Coronary artery (tissue), 2 donors: ENCODE measurements at regions not wholly inside any gene's neighbourhood (a gene's known extent, or its start where the extent isn't known, plus 50 kb on each side); places are given as distances from the start of the nearest gene placed in this dataset.

ENCODE experiments used
- DNase-seq: peaks from one replicate; pipeline ENCODE4 v3.0.0-alpha.2; 2017; ENCODE audit warnings: low spot score
- H3K27ac ChIP-seq, 2 donors: fragments of 200-600 bp; sonication (generic); one replicate each; pipeline ENCODE4 v1.5.1; 2016 to 2019
- H3K4me3 ChIP-seq: fragments of 200-600 bp; sonication (generic); 2 replicates; pipeline ENCODE4 v1.5.1; 2016; ENCODE audit warnings: mild to moderate bottlenecking, moderate library complexity
- CTCF ChIP-seq: fragments of 200-600 bp; sonication (generic); IDR thresholded peaks from one replicate; pipeline ENCODE4 v1.5.1; 2019; ENCODE audit warnings: antibody characterized with exemption

GRCh38 chr2:103734911-103735310 is 973.1 kb downstream of the TMEM182 start:
- TF ChIP-seq CTCF, result no peak
- no peak overlapping the region for H3K4me3 ChIP-seq
- no peak for DNase-seq
- H3K27ac ChIP-seq, result no peak overlapping the region

GRCh38 chr2:103738108-103738507 is 976.3 kb downstream of the TMEM182 start:
- Histone ChIP-seq H3K4me3 (no peak overlapping the region), H3K27ac (no peak overlapping the region)
- no peak for DNase-seq
- TF ChIP-seq CTCF, result no peak

- Histone ChIP-seq H3K27ac (no peak overlapping the region), H3K4me3 (no peak overlapping the region)
- no peak for TF ChIP-seq CTCF
- DNase-seq, result no peak
Observed at GRCh38 chr2:103738606-103739005, 976.8 kb downstream of the TMEM182 start.

- DNase-seq, result no peak
- no peak overlapping the region for H3K27ac ChIP-seq
- TF ChIP-seq CTCF, result no peak
Observed at GRCh38 chr2:103739186-103739585, 977.4 kb downstream of the TMEM182 start.

GRCh38 chr2:103739921-103740320 is 978.1 kb downstream of the TMEM182 start:
- no peak overlapping the region for H3K4me3 ChIP-seq

More at GRCh38 chr2:103739186-103739585, 977.4 kb downstream of the TMEM182 start:
- no peak overlapping the region for H3K4me3 ChIP-seq

GRCh38 chr2:103740631-103741030 is 978.8 kb downstream of the TMEM182 start:
- Histone ChIP-seq H3K4me3 (no peak overlapping the region), H3K27ac (no peak overlapping the region)
- no peak for DNase-seq
- TF ChIP-seq CTCF, result no peak

More at GRCh38 chr2:103739921-103740320, 978.1 kb downstream of the TMEM182 start:
- no peak for DNase-seq
- H3K27ac ChIP-seq, result no peak overlapping the region
- TF ChIP-seq CTCF, result no peak

GRCh38 chr2:103743195-103743594 is 981.4 kb downstream of the TMEM182 start:
- no peak overlapping the region for H3K27ac ChIP-seq
- no peak for TF ChIP-seq CTCF
- no peak overlapping the region for H3K4me3 ChIP-seq
- no peak for DNase-seq
